T-helper 1 cell treated with Interleukin-12 subunit alpha and Interleukin-12 subunit beta and Interleukin-4 antibody, amounts not matched to agents 30 μg/mL and 1 μg/mL, for 36 hours (primary cell): ENCODE measurements at regions not wholly inside any gene's neighbourhood (a gene's known extent, or its start where the extent isn't known, plus 50 kb on each side); places are given as distances from the start of the nearest gene placed in this dataset.

Experiments
- H3K27ac Mint-ChIP-seq: one replicate; pipeline ENCODE4 v1.8.0; 2021; ENCODE audit warnings: mild to moderate bottlenecking, mixed read lengths
- H3K27me3 Mint-ChIP-seq: one replicate; pipeline ENCODE4 v1.8.0; 2021; ENCODE audit warnings: low read depth, mixed read lengths
- H3K36me3 Mint-ChIP-seq: one replicate; pipeline ENCODE4 v1.8.0; 2021; ENCODE audit warnings: low read depth, mixed read lengths
- H3K4me1 Mint-ChIP-seq: one replicate; pipeline ENCODE4 v1.8.0; 2021; ENCODE audit warnings: low read depth, mixed read lengths
- H3K4me3 Mint-ChIP-seq: one replicate; pipeline ENCODE4 v1.8.0; 2021; ENCODE audit warnings: mild to moderate bottlenecking, moderate library complexity, mixed read lengths
- H3K9me3 Mint-ChIP-seq: one replicate; pipeline ENCODE4 v1.8.0; 2021; ENCODE audit warnings: mixed read lengths

GRCh38 chr5:165127941-165128340 lies 1622.5 kb downstream of the MAT2B start:
- Mint-ChIP-seq H3K36me3 (no peaks in the 10 kb centered on the region), H3K4me3 (no peak overlapping the region), H3K4me1 (no peaks in the 10 kb centered on the region), H3K27me3 (no peaks in the 10 kb centered on the region), H3K9me3 (peaks cover 7% of the 10 kb centered on the region), H3K27ac (no peak overlapping the region)

- Mint-ChIP-seq H3K27ac (no peak overlapping the region), H3K36me3 (no peaks in the 10 kb centered on the region), H3K4me1 (no peaks in the 10 kb centered on the region), H3K9me3 (peaks cover 7% of the 10 kb centered on the region), H3K27me3 (no peaks in the 10 kb centered on the region), H3K4me3 (no peak overlapping the region)
Observed at GRCh38 chr5:165130656-165131055, 1625.2 kb downstream of the MAT2B start.

- no peak overlapping the region for H3K4me3 Mint-ChIP-seq
- H3K36me3 Mint-ChIP-seq = no peaks in the 10 kb centered on the region
- H3K27me3 Mint-ChIP-seq = no peaks in the 10 kb centered on the region
- H3K27ac Mint-ChIP-seq = no peak overlapping the region
- no peaks in the 10 kb centered on the region for H3K4me1 Mint-ChIP-seq
- peaks cover 3% of the 10 kb centered on the region for H3K9me3 Mint-ChIP-seq
Observed at GRCh38 chr5:165134155-165134554, 1628.7 kb downstream of the MAT2B start.

GRCh38 chr5:165135565-165135964 lies 1630.1 kb downstream of the MAT2B start:
- no peak overlapping the region for H3K4me3 Mint-ChIP-seq

GRCh38 chr5:165137701-165138100 lies 1632.3 kb downstream of the MAT2B start:
- peaks cover 3% of the 10 kb centered on the region for H3K9me3 Mint-ChIP-seq
- no peak overlapping the region for H3K27ac Mint-ChIP-seq
- no peak overlapping the region for H3K4me3 Mint-ChIP-seq
- no peaks in the 10 kb centered on the region for H3K36me3 Mint-ChIP-seq
- H3K4me1 Mint-ChIP-seq = no peaks in the 10 kb centered on the region
- H3K27me3 Mint-ChIP-seq = no peaks in the 10 kb centered on the region

More at GRCh38 chr5:165135565-165135964, 1630.1 kb downstream of the MAT2B start:
- Mint-ChIP-seq H3K27ac (no peak overlapping the region), H3K9me3 (peaks cover 3% of the 10 kb centered on the region), H3K36me3 (no peaks in the 10 kb centered on the region), H3K27me3 (no peaks in the 10 kb centered on the region), H3K4me1 (no peaks in the 10 kb centered on the region)

- H3K9me3 Mint-ChIP-seq = peaks cover 3% of the 10 kb centered on the region
- H3K36me3 Mint-ChIP-seq = no peaks in the 10 kb centered on the region
- H3K27ac Mint-ChIP-seq = no peak overlapping the region
- H3K27me3 Mint-ChIP-seq = no peaks in the 10 kb centered on the region
- H3K4me1 Mint-ChIP-seq = no peaks in the 10 kb centered on the region
- no peak overlapping the region for H3K4me3 Mint-ChIP-seq
Observed at GRCh38 chr5:165138236-165138635, 1632.8 kb downstream of the MAT2B start.

GRCh38 chr5:165139262-165139661 lies 1633.8 kb downstream of the MAT2B start:
- no peak overlapping the region for H3K4me3 Mint-ChIP-seq
- peaks cover 3% of the 10 kb centered on the region for H3K9me3 Mint-ChIP-seq
- H3K36me3 Mint-ChIP-seq = no peaks in the 10 kb centered on the region
- no peak overlapping the region for H3K27ac Mint-ChIP-seq
- H3K4me1 Mint-ChIP-seq = no peaks in the 10 kb centered on the region
- no peaks in the 10 kb centered on the region for H3K27me3 Mint-ChIP-seq

GRCh38 chr5:165139721-165140120 lies 1634.3 kb downstream of the MAT2B start:
- Mint-ChIP-seq H3K27me3 (no peaks in the 10 kb centered on the region), H3K4me1 (no peaks in the 10 kb centered on the region), H3K4me3 (no peak overlapping the region), H3K9me3 (peaks cover 3% of the 10 kb centered on the region), H3K36me3 (no peaks in the 10 kb centered on the region), H3K27ac (no peak overlapping the region)

GRCh38 chr5:165143741-165144140 lies 1638.3 kb downstream of the MAT2B start:
- Mint-ChIP-seq H3K27me3 (no peaks in the 10 kb centered on the region), H3K4me1 (no peaks in the 10 kb centered on the region), H3K4me3 (no peak overlapping the region), H3K36me3 (no peaks in the 10 kb centered on the region), H3K27ac (no peak overlapping the region), H3K9me3 (no peaks in the 10 kb centered on the region)

GRCh38 chr5:165149431-165149830 lies 1644.0 kb downstream of the MAT2B start:
- Mint-ChIP-seq H3K4me3 (no peak overlapping the region), H3K27me3 (no peaks in the 10 kb centered on the region), H3K27ac (no peak overlapping the region), H3K36me3 (no peaks in the 10 kb centered on the region), H3K4me1 (no peaks in the 10 kb centered on the region), H3K9me3 (no peaks in the 10 kb centered on the region)

- no peaks in the 10 kb centered on the region for H3K9me3 Mint-ChIP-seq
- no peaks in the 10 kb centered on the region for H3K4me1 Mint-ChIP-seq
- no peaks in the 10 kb centered on the region for H3K36me3 Mint-ChIP-seq
- H3K4me3 Mint-ChIP-seq = no peak overlapping the region
- no peaks in the 10 kb centered on the region for H3K27me3 Mint-ChIP-seq
- H3K27ac Mint-ChIP-seq = no peak overlapping the region
Observed at GRCh38 chr5:165152058-165152457, 1646.6 kb downstream of the MAT2B start.

- H3K36me3 Mint-ChIP-seq = no peaks in the 10 kb centered on the region
- H3K4me3 Mint-ChIP-seq = no peak overlapping the region
- H3K27ac Mint-ChIP-seq = no peak overlapping the region
Observed at GRCh38 chr5:165157219-165157618, 1651.8 kb downstream of the MAT2B start.

GRCh38 chr5:165161204-165161603 lies 1655.8 kb downstream of the MAT2B start:
- Mint-ChIP-seq H3K27me3 (no peaks in the 10 kb centered on the region), H3K36me3 (no peaks in the 10 kb centered on the region), H3K4me1 (no peaks in the 10 kb centered on the region), H3K27ac (no peak overlapping the region), H3K9me3 (no peaks in the 10 kb centered on the region), H3K4me3 (no peak overlapping the region)

More at GRCh38 chr5:165157219-165157618, 1651.8 kb downstream of the MAT2B start:
- H3K9me3 Mint-ChIP-seq = no peaks in the 10 kb centered on the region
- H3K27me3 Mint-ChIP-seq = no peaks in the 10 kb centered on the region
- H3K4me1 Mint-ChIP-seq = no peaks in the 10 kb centered on the region

- no peaks in the 10 kb centered on the region for H3K4me1 Mint-ChIP-seq
- no peaks in the 10 kb centered on the region for H3K9me3 Mint-ChIP-seq
- no peaks in the 10 kb centered on the region for H3K36me3 Mint-ChIP-seq
- H3K27ac Mint-ChIP-seq = no peak overlapping the region
- H3K4me3 Mint-ChIP-seq = no peak overlapping the region
- H3K27me3 Mint-ChIP-seq = no peaks in the 10 kb centered on the region
Observed at GRCh38 chr5:165163861-165164260, 1658.4 kb downstream of the MAT2B start.

- no peaks in the 10 kb centered on the region for H3K4me1 Mint-ChIP-seq
- no peak overlapping the region for H3K4me3 Mint-ChIP-seq
- H3K36me3 Mint-ChIP-seq = no peaks in the 10 kb centered on the region
- peaks cover 9% of the 10 kb centered on the region for H3K9me3 Mint-ChIP-seq
- no peaks in the 10 kb centered on the region for H3K27me3 Mint-ChIP-seq
- no peak overlapping the region for H3K27ac Mint-ChIP-seq
Observed at GRCh38 chr5:165173651-165174050, 1668.2 kb downstream of the MAT2B start.

- no peaks in the 10 kb centered on the region for H3K27me3 Mint-ChIP-seq
- H3K4me1 Mint-ChIP-seq = no peaks in the 10 kb centered on the region
- H3K4me3 Mint-ChIP-seq = no peak overlapping the region
- no peaks in the 10 kb centered on the region for H3K36me3 Mint-ChIP-seq
- H3K9me3 Mint-ChIP-seq = peaks cover 9% of the 10 kb centered on the region
- no peak overlapping the region for H3K27ac Mint-ChIP-seq
Observed at GRCh38 chr5:165175041-165175440, 1669.6 kb downstream of the MAT2B start.
